ENCODE measurements at regions not wholly inside any gene's neighbourhood (a gene's known extent, or its start where the extent isn't known, plus 50 kb on each side); places are given as distances from the start of the nearest gene placed in this dataset.

- no peak for DNase-seq (ENCODE audit: low read depth in 4 of 6, low spot score in 6 of 6)
- Histone ChIP-seq H3K9me3 (ENCODE audit: control insufficient read depth, insufficient read depth, low read length) (no peaks in the 10 kb centered on the region), H3K36me3 (ENCODE audit: control insufficient read depth, insufficient read depth, low read length) (no peaks in the 10 kb centered on the region), H3K27ac (ENCODE audit: low read depth, low read length) (no peak overlapping the region), H3K4me3 (ENCODE audit: low read depth, low read length) (no peak overlapping the region), H3K4me1 (ENCODE audit: control insufficient read depth, insufficient read depth, low read length) (peaks cover 21% of the 10 kb centered on the region), H3K27me3 (ENCODE audit: control insufficient read depth, insufficient read depth, low read length) (no peaks in the 10 kb centered on the region)
- no CpG with 5 or more reads among the region's 1 CpG for WGBS (ENCODE audit: insufficient coverage)
These were observed 143.7 kb upstream of the CDH5 start for GRCh38 chr16:66222756-66223155.

- no peaks in the 10 kb centered on the region for H3K9me3 ChIP-seq (ENCODE audit: control insufficient read depth, insufficient read depth, low read length)
- H3K27ac ChIP-seq (ENCODE audit: low read depth, low read length), result no peak overlapping the region
- H3K4me1 ChIP-seq (ENCODE audit: control insufficient read depth, insufficient read depth, low read length), result peaks cover 21% of the 10 kb centered on the region
These were observed 145.8 kb upstream of the CDH5 start for GRCh38 chr16:66220702-66221101.

GRCh38 chr16:66219491-66219890 lies 147.0 kb upstream of the CDH5 start:
- H3K27me3 ChIP-seq (ENCODE audit: control insufficient read depth, insufficient read depth, low read length), result no peaks in the 10 kb centered on the region
- H3K27ac ChIP-seq (ENCODE audit: low read depth, low read length), result no peak overlapping the region
- H3K4me3 ChIP-seq (ENCODE audit: low read depth, low read length), result no peak overlapping the region
- H3K9me3 ChIP-seq (ENCODE audit: control insufficient read depth, insufficient read depth, low read length), result no peaks in the 10 kb centered on the region
- peaks cover 13% of the 10 kb centered on the region for H3K4me1 ChIP-seq (ENCODE audit: control insufficient read depth, insufficient read depth, low read length)
- no peaks in the 10 kb centered on the region for H3K36me3 ChIP-seq (ENCODE audit: control insufficient read depth, insufficient read depth, low read length)
- DNase-seq (ENCODE audit: low read depth in 4 of 6, low spot score in 6 of 6), result no peak

More at GRCh38 chr16:66220702-66221101, 145.8 kb upstream of the CDH5 start:
- no peak overlapping the region for H3K4me3 ChIP-seq (ENCODE audit: low read depth, low read length)
- H3K36me3 ChIP-seq (ENCODE audit: control insufficient read depth, insufficient read depth, low read length), result no peaks in the 10 kb centered on the region
- no peaks in the 10 kb centered on the region for H3K27me3 ChIP-seq (ENCODE audit: control insufficient read depth, insufficient read depth, low read length)
- DNase-seq (ENCODE audit: low read depth in 4 of 6, low spot score in 6 of 6), result no peak
- 85% methylated on average over 1 of the region's 6 CpGs for WGBS (ENCODE audit: insufficient coverage)

- no peak for DNase-seq (ENCODE audit: low read depth in 4 of 6, low spot score in 6 of 6)
- no peaks in the 10 kb centered on the region for H3K27me3 ChIP-seq (ENCODE audit: control insufficient read depth, insufficient read depth, low read length)
- H3K4me3 ChIP-seq (ENCODE audit: low read depth, low read length), result no peak overlapping the region
- no peaks in the 10 kb centered on the region for H3K9me3 ChIP-seq (ENCODE audit: control insufficient read depth, insufficient read depth, low read length)
- no peaks in the 10 kb centered on the region for H3K36me3 ChIP-seq (ENCODE audit: control insufficient read depth, insufficient read depth, low read length)
- WGBS (ENCODE audit: insufficient coverage), result 70% methylated on average over 2 of the region's 6 CpGs
- no peak overlapping the region for H3K27ac ChIP-seq (ENCODE audit: low read depth, low read length)
- no peaks in the 10 kb centered on the region for H3K4me1 ChIP-seq (ENCODE audit: control insufficient read depth, insufficient read depth, low read length)
These were observed 154.1 kb upstream of the CDH5 start for GRCh38 chr16:66212428-66212827.

GRCh38 chr16:66211651-66212050 lies 154.8 kb upstream of the CDH5 start:
- H3K27ac ChIP-seq (ENCODE audit: low read depth, low read length), result no peak overlapping the region
- no peaks in the 10 kb centered on the region for H3K27me3 ChIP-seq (ENCODE audit: control insufficient read depth, insufficient read depth, low read length)
- no peak overlapping the region for H3K4me3 ChIP-seq (ENCODE audit: low read depth, low read length)
- H3K36me3 ChIP-seq (ENCODE audit: control insufficient read depth, insufficient read depth, low read length), result no peaks in the 10 kb centered on the region
- DNase-seq (ENCODE audit: low read depth in 4 of 6, low spot score in 6 of 6), result no peak
- H3K4me1 ChIP-seq (ENCODE audit: control insufficient read depth, insufficient read depth, low read length), result no peaks in the 10 kb centered on the region
- no peaks in the 10 kb centered on the region for H3K9me3 ChIP-seq (ENCODE audit: control insufficient read depth, insufficient read depth, low read length)
- WGBS (ENCODE audit: insufficient coverage), result 84% methylated on average over 6 of the region's 10 CpGs

- no peaks in the 10 kb centered on the region for H3K9me3 ChIP-seq (ENCODE audit: control insufficient read depth, insufficient read depth, low read length)
- H3K4me1 ChIP-seq (ENCODE audit: control insufficient read depth, insufficient read depth, low read length), result no peaks in the 10 kb centered on the region
- no peak overlapping the region for H3K4me3 ChIP-seq (ENCODE audit: low read depth, low read length)
- no peak overlapping the region for H3K27ac ChIP-seq (ENCODE audit: low read depth, low read length)
- no peak for DNase-seq (ENCODE audit: low read depth in 4 of 6, low spot score in 6 of 6)
- no peaks in the 10 kb centered on the region for H3K27me3 ChIP-seq (ENCODE audit: control insufficient read depth, insufficient read depth, low read length)
- 100% methylated on average over 1 of the region's 5 CpGs for WGBS (ENCODE audit: insufficient coverage)
- no peaks in the 10 kb centered on the region for H3K36me3 ChIP-seq (ENCODE audit: control insufficient read depth, insufficient read depth, low read length)
These were observed 158.6 kb upstream of the CDH5 start for GRCh38 chr16:66207883-66208265.

GRCh38 chr16:66207139-66207882 lies 159.2 kb upstream of the CDH5 start:
- H3K27me3 ChIP-seq (ENCODE audit: control insufficient read depth, insufficient read depth, low read length), result no peaks in the 10 kb centered on the region
- H3K9me3 ChIP-seq (ENCODE audit: control insufficient read depth, insufficient read depth, low read length), result no peaks in the 10 kb centered on the region
- H3K36me3 ChIP-seq (ENCODE audit: control insufficient read depth, insufficient read depth, low read length), result no peaks in the 10 kb centered on the region
- H3K4me1 ChIP-seq (ENCODE audit: control insufficient read depth, insufficient read depth, low read length), result no peaks in the 10 kb centered on the region
- H3K27ac ChIP-seq (ENCODE audit: low read depth, low read length), result no peak overlapping the region
- H3K4me3 ChIP-seq (ENCODE audit: low read depth, low read length), result no peak overlapping the region
- 62% methylated on average over 10 of the region's 11 CpGs for WGBS (ENCODE audit: insufficient coverage)
- peak in 1 of 6 donors; percentile 30 for DNase-seq (ENCODE audit: low read depth in 4 of 6, low spot score in 6 of 6)

GRCh38 chr16:66206363-66206762 lies 160.1 kb upstream of the CDH5 start:
- DNase-seq (ENCODE audit: low read depth in 4 of 6, low spot score in 6 of 6), result no peak
- no peaks in the 10 kb centered on the region for H3K36me3 ChIP-seq (ENCODE audit: control insufficient read depth, insufficient read depth, low read length)
- no peaks in the 10 kb centered on the region for H3K9me3 ChIP-seq (ENCODE audit: control insufficient read depth, insufficient read depth, low read length)
- H3K27me3 ChIP-seq (ENCODE audit: control insufficient read depth, insufficient read depth, low read length), result no peaks in the 10 kb centered on the region
- no peaks in the 10 kb centered on the region for H3K4me1 ChIP-seq (ENCODE audit: control insufficient read depth, insufficient read depth, low read length)
- H3K4me3 ChIP-seq (ENCODE audit: low read depth, low read length), result no peak overlapping the region
- WGBS (ENCODE audit: insufficient coverage), result 95% methylated on average over 2 of the region's 4 CpGs
- no peak overlapping the region for H3K27ac ChIP-seq (ENCODE audit: low read depth, low read length)

GRCh38 chr16:66205287-66206231 lies 160.9 kb upstream of the CDH5 start:
- DNase-seq (ENCODE audit: low read depth in 4 of 6, low spot score in 6 of 6), result no peak
- Histone ChIP-seq H3K36me3 (ENCODE audit: control insufficient read depth, insufficient read depth, low read length) (no peaks in the 10 kb centered on the region), H3K9me3 (ENCODE audit: control insufficient read depth, insufficient read depth, low read length) (no peaks in the 10 kb centered on the region), H3K4me1 (ENCODE audit: control insufficient read depth, insufficient read depth, low read length) (no peaks in the 10 kb centered on the region), H3K4me3 (ENCODE audit: low read depth, low read length) (no peak overlapping the region), H3K27ac (ENCODE audit: low read depth, low read length) (no peak overlapping the region), H3K27me3 (ENCODE audit: control insufficient read depth, insufficient read depth, low read length) (no peaks in the 10 kb centered on the region)
- no CpG with 5 or more reads among the region's 8 CpGs for WGBS (ENCODE audit: insufficient coverage)
